ENCODE measurements at regions not wholly inside any gene's neighbourhood (a gene's known extent, or its start where the extent isn't known, plus 50 kb on each side); places are given as distances from the start of the nearest gene placed in this dataset.

GRCh38 chr1:91148641-91149069, 126.8 kb upstream of the ZNF644 start:
- DNase-seq (ENCODE audit: low read depth) = no peak

- no peak for DNase-seq (ENCODE audit: low read depth)
Measured at GRCh38 chr1:91141858-91142257, 120.0 kb upstream of the ZNF644 start.

GRCh38 chr1:91138959-91139358, 117.1 kb upstream of the ZNF644 start:
- no peak for DNase-seq (ENCODE audit: low read depth)

GRCh38 chr1:91137173-91137852, 115.5 kb upstream of the ZNF644 start:
- DNase-seq (ENCODE audit: low read depth) = no peak

GRCh38 chr1:91135799-91136198, 114.0 kb upstream of the ZNF644 start:
- no peak for DNase-seq (ENCODE audit: low read depth)

GRCh38 chr1:91133248-91133647, 111.4 kb upstream of the ZNF644 start:
- DNase-seq (ENCODE audit: low read depth) = no peak

GRCh38 chr1:91130256-91130985, 108.6 kb upstream of the ZNF644 start:
- DNase-seq (ENCODE audit: low read depth) = no peak

- no peak for DNase-seq (ENCODE audit: low read depth)
Measured at GRCh38 chr1:91129458-91129857, 107.6 kb upstream of the ZNF644 start.

- DNase-seq (ENCODE audit: low read depth) = no peak
Measured at GRCh38 chr1:91129017-91129416, 107.2 kb upstream of the ZNF644 start.

- peak; percentile 1 for DNase-seq (ENCODE audit: low read depth)
Measured at GRCh38 chr1:91124989-91125417, 103.2 kb upstream of the ZNF644 start.

GRCh38 chr1:91124290-91124985, 102.6 kb upstream of the ZNF644 start:
- no peak for DNase-seq (ENCODE audit: low read depth)

- DNase-seq (ENCODE audit: low read depth) = no peak
Measured at GRCh38 chr1:91123773-91124172, 101.9 kb upstream of the ZNF644 start.

GRCh38 chr1:91123319-91123718, 101.5 kb upstream of the ZNF644 start:
- DNase-seq (ENCODE audit: low read depth) = no peak

- DNase-seq (ENCODE audit: low read depth) = no peak
Measured at GRCh38 chr1:91122106-91122717, 100.4 kb upstream of the ZNF644 start.

GRCh38 chr1:91121366-91121765, 99.5 kb upstream of the ZNF644 start:
- DNase-seq (ENCODE audit: low read depth) = no peak

- peak; percentile 20 for DNase-seq (ENCODE audit: low read depth)
Measured at GRCh38 chr1:91120936-91121335, 99.1 kb upstream of the ZNF644 start.

- peak; percentile 54 for DNase-seq (ENCODE audit: low read depth)
Measured at GRCh38 chr1:91120421-91120820, 98.6 kb upstream of the ZNF644 start.

GRCh38 chr1:91104712-91105111, 82.9 kb upstream of the ZNF644 start:
- DNase-seq (ENCODE audit: low read depth) = no peak

- DNase-seq (ENCODE audit: low read depth) = no peak
Measured at GRCh38 chr1:91101328-91101727, 79.5 kb upstream of the ZNF644 start.

- DNase-seq (ENCODE audit: low read depth) = no peak
Measured at GRCh38 chr1:91099746-91100621, 78.1 kb upstream of the ZNF644 start.

- DNase-seq (ENCODE audit: low read depth) = no peak
Measured at GRCh38 chr1:91098299-91098906, 76.6 kb upstream of the ZNF644 start.
